ENCODE measurements at regions not wholly inside any gene's neighbourhood (a gene's known extent, or its start where the extent isn't known, plus 50 kb on each side); places are given as distances from the start of the nearest gene placed in this dataset.
"Not testable (repeated sequence)": the region's sequence is repeated elsewhere in the genome, so short reads cannot be mapped to it uniquely, and the experiment has no call there.

DNA sequence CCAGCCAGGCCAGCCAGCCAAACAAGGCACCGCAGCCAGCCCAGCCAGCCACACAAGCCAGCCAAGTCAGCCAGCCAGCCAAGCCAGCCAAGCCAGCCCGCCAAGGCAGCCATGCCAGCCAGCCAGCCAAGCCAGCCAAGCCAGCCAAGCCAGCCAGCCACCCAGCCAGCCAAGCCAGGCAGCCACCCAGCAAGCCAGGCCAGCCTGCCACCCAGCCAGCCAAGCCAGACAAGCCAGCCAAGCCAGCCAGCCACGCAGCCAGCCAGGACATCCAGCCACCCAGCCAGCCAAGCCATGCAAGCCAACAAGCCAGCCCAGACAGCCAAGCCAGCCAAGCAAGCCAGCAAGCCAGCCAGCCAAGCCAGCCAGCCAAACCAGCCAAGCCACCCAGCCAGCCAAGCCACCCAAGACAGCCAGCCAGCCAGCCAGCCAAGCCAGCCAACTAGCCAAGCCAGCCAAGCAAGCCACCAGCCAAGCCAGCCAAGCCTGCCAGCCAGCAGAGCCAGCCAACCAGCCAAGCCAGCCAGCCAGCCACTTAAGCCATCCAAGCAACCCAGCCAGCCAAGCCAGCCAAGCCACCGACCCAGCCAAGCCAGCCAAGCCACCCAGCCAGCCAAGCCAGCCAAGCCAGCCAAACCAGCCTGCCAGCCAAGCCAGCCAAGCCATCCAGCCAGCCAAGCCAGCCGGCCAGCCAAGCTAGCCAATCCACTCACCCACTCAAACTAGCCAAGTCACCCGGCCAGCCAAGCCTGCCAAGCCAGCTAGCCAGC, 341.3 kb upstream of the PLGLB2 start:
- H3K27ac ChIP-seq; H3K36me3 ChIP-seq; intact Hi-C loops (cut with DNase I; ENCODE audit: low total_unique reads); H3K4me1 ChIP-seq; H3K27me3 ChIP-seq (replicated peaks in 1 of 7); H3K4me3 ChIP-seq: not testable (repeated sequence)
- WGBS, 5 donors = 82 to 100% (median 93%) methylated on average over 1 to 6 of the region's 6 CpGs; no CpG with 5 or more reads in 1 of the 5 donors
- peak; percentile 71 for DNase-seq
- peaks cover 0 to 20% (median 15%) of the 10 kb centered on the region in 8 donors for H3K9me3 ChIP-seq

DNA sequence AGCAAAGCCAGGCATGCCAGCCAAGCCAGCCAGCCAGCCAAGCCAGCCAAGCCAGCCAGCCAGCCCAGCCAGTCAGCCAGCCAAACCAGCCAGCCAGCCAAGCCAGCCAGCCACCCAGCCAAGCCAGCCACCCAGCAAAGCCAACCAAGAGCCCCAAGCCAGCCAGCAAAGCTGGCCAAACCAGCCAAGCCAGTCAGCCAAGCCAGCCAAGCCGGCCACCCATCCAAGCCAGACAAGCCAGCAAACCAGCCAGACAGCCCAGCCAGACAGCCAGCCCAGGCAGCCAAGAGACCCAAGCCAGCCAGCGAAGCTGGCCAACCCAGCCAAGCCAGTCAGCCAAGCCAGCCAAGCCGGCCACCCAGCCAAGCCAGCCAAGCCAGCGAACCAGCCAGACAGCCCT, 338.3 kb upstream of the PLGLB2 start:
- H3K27me3 ChIP-seq (replicated peaks in 1 of 7); intact Hi-C loops (cut with DNase I; ENCODE audit: low total_unique reads); H3K27ac ChIP-seq; H3K36me3 ChIP-seq; H3K9me3 ChIP-seq; H3K4me3 ChIP-seq; DNase-seq; H3K4me1 ChIP-seq: not testable (repeated sequence)
- WGBS, 5 donors = 78 to 96% (median 94%) methylated on average over 1 to 2 of the region's 4 CpGs; no CpG with 5 or more reads in 2 of the 5 donors

DNA sequence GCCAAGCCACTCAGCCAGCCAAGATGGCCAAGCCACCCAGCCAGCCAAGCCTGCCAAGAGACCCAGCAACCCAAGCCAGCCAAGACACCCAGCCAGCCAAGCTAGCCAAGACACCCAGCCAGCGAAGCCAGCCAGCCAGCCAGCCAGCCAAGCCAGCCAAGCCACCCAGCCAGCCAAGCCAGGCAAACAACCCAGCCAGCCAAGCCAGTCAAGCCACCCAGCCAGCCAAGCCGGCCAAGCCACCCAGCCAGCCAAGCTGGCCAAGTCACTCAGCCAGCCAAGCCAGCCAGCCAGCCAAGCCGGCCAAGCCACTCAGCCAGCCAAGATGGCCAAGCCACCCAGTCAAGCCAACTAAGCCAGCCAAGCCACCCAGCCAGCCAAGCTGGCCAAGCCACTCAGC, 337.5 kb upstream of the PLGLB2 start:
- H3K36me3 ChIP-seq; H3K4me3 ChIP-seq; H3K4me1 ChIP-seq; DNase-seq; H3K27ac ChIP-seq; intact Hi-C loops (cut with DNase I; ENCODE audit: low total_unique reads); H3K9me3 ChIP-seq; H3K27me3 ChIP-seq (replicated peaks in 1 of 7): not testable (repeated sequence)
- WGBS, 5 donors = 89 to 100% (median 91%) methylated on average over 1 to 3 of the region's 3 CpGs

DNA sequence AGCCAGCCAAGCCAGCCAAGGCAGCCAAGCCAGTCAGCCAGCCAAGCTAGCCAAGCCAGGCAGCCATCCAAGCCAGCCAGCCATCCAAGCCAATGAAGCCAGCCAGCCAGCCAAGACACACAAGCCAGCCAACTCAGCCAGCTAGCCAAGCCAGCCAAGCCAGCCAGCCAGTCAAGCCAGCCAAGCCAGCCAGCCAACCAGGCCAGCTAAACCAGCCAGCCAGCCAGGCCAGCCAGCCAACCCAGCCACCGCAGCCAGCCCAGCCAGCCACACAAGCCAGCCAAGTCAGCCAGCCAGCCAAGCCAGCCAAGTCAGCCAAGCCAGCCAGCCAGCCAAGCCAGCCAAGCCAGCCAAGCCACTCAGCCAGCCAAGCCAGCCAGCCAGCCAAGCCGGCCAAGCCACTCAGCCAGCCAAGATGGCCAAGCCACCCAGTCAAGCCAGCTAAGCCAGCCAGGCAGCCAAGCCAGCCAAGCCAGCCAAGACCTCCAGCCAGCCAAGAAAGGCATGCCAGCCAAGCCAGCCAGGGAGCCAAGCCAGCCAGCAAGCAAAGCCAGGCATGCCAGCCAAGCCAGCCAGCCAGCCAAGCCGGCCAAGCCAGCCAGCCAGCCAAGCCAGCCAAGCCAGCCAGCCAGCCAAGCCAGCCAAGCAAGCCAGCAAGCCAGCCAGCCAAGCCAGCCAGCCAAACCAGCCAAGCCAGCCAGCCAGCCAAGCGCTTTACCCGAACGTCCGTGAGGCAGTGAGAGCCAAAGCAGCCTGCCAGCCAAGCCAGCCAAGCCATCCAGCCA, 335.7 kb upstream of the PLGLB2 start:
- H3K36me3 ChIP-seq; H3K27ac ChIP-seq; H3K27me3 ChIP-seq (replicated peaks in 1 of 7); H3K4me1 ChIP-seq; H3K4me3 ChIP-seq; intact Hi-C loops (cut with DNase I; ENCODE audit: low total_unique reads); H3K9me3 ChIP-seq: not testable (repeated sequence)
- peak; percentile 47 for DNase-seq
- WGBS, 5 donors = 50 to 92% (median 90%) methylated on average over 1 to 3 of the region's 7 CpGs

DNA sequence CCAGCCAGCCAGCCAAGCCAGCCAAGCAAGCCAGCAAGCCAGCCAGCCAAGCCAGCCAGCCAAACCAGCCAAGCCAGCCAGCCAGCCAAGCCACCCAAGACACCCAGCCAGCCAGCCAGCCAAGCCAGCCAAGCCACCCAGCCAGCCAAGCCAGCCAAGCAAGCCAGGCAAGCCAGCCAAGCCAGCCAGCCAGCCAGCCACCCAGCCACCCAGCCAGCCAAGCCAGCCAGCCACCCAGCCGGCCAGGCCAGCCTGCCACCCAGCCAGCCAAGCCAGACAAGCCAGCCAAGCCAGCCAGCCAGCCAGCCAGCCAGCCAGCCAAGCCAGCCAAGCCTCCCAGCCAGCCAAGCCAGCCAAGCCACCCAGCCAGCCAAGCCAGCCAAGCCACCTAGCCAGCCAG, 333.6 kb upstream of the PLGLB2 start:
- DNase-seq; intact Hi-C loops (cut with DNase I; ENCODE audit: low total_unique reads); H3K27me3 ChIP-seq (replicated peaks in 1 of 7); H3K4me3 ChIP-seq; H3K4me1 ChIP-seq; H3K9me3 ChIP-seq; H3K27ac ChIP-seq; H3K36me3 ChIP-seq: not testable (repeated sequence)
- WGBS, 5 donors = 57 to 75% (median 64%) methylated on average over 1 of the region's 1 CpG; no CpG with 5 or more reads in 1 of the 5 donors

DNA sequence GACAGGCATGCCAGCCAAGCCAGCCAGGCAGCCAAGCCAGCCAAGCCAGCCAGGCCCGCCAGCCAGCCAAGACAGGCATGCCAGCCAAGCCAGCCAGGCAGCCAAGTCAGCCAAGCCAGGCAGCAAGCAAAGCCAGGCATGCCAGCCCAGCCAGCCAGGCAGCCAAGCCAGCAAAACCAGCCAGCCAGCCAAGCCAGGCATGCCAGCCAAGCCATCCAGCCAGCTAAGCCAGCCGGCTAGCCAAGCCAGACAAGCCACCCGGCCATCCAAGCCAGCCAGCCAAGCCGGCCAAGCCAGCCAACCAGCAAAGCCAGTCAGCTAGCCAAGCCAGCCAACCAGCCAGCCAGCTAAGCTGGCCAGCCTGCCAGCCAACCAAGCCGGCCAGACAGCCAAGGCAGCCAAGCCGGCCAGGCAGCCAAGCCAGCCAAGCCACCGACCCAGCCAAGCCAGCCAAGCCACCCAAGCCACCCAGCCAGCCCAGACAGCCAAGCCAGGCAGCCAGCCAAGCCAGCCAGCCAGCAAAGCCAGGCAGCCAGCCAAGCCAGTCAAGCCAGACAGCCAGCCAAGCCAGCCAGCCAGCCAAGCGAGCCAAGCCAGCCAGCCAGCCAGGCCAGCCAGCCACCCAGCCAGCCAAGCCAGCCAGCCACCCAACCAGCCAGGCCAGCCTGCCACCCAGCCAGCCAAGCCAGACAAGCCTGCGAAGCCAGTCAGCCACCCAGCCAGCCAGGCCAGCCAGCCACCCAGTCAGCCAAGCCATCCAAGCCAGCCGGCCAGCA, 332.9 kb upstream of the PLGLB2 start:
- H3K4me1 ChIP-seq; H3K9me3 ChIP-seq; H3K4me3 ChIP-seq; intact Hi-C loops (cut with DNase I; ENCODE audit: low total_unique reads); H3K27me3 ChIP-seq (replicated peaks in 1 of 7); H3K36me3 ChIP-seq; H3K27ac ChIP-seq: not testable (repeated sequence)
- 90 to 94% (median 92%) methylated on average over 6 to 9 of the region's 10 CpGs; no CpG with 5 or more reads in 1 of the 5 donors for WGBS, 5 donors
- peak; percentile 72 for DNase-seq

DNA sequence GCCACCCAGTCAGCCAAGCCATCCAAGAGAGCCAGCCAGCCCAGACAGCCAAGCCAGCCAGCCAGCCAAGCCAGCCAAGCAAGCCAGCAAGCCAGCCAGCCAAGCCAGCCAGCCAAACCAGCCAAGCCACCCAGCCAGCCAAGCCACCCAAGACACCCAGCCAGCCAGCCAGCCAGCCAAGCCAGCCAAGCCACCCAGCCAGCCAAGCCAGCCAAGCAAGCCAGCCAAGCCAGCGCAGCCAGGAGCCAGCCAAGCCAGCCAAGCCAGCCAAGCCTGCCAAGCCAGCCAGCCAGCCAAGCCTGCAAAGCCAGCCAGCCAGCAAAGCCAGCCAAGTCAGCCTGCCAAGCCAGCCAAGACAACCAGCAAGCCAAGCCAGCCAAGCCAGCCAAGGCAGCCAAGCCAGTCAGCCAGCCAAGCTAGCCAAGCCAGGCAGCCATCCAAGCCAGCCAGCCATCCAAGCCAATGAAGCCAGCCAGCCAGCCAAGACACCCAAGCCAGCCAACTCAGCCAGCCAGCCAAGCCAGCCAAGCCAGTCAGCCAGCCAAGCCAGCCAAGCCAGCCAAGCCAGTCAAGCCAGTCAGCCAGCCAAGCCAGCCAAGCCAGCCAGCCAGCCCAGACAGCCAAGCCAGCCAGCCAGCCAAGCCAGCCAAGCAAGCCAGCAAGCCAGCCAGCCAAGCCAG, 332.2 kb upstream of the PLGLB2 start:
- H3K4me1 ChIP-seq; H3K27me3 ChIP-seq (replicated peaks in 1 of 7); H3K36me3 ChIP-seq; H3K4me3 ChIP-seq; intact Hi-C loops (cut with DNase I; ENCODE audit: low total_unique reads); H3K27ac ChIP-seq; H3K9me3 ChIP-seq: not testable (repeated sequence)
- 57 to 91% (median 74%) methylated on average over 1 of the region's 1 CpG for WGBS, 5 donors
- peak; percentile 65 for DNase-seq

DNA sequence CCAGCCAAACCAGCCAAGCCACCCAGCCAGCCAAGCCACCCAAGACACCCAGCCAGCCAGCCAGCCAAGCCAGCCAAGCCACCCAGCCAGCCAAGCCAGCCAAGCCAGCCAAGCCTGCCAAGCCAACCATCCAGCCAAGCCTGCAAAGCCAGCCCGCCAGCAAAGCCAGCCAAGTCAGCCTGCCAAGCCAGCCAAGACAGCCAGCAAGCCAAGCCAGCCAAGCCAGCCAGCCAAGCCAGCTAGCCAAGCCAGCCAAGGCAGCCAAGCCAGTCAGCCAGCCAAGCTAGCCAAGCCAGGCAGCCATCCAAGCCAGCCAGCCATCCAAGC, 331.7 kb upstream of the PLGLB2 start:
- H3K9me3 ChIP-seq; H3K4me1 ChIP-seq; H3K27ac ChIP-seq; H3K4me3 ChIP-seq; H3K27me3 ChIP-seq (replicated peaks in 1 of 7); H3K36me3 ChIP-seq; intact Hi-C loops (cut with DNase I; ENCODE audit: low total_unique reads): not testable (repeated sequence)
- WGBS, 5 donors = 50 to 95% (median 92%) methylated on average over 1 of the region's 1 CpG
- DNase-seq = peak; percentile 81

DNA sequence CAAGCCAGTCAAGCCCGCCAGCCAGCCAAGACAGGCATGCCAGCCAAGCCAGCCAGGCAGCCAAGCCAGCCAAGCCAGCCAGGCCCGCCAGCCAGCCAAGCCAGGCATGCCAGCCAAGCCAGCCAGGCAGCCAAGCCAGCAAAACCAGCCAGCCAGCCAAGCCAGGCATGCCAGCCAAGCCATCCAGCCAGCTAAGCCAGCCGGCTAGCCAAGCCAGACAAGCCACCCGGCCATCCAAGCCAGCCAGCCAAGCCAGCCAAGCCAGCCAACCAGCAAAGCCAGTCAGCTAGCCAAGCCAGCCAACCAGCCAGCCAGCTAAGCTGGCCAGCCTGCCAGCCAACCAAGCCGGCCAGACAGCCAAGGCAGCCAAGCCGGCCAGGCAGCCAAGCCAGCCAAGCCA, 330.7 kb upstream of the PLGLB2 start:
- H3K4me1 ChIP-seq; H3K27ac ChIP-seq; H3K36me3 ChIP-seq; H3K27me3 ChIP-seq (replicated peaks in 1 of 7); H3K9me3 ChIP-seq; DNase-seq; intact Hi-C loops (cut with DNase I; ENCODE audit: low total_unique reads); H3K4me3 ChIP-seq: not testable (repeated sequence)
- WGBS, 5 donors = 60 to 100% (median 92%) methylated on average over 1 to 3 of the region's 6 CpGs

DNA sequence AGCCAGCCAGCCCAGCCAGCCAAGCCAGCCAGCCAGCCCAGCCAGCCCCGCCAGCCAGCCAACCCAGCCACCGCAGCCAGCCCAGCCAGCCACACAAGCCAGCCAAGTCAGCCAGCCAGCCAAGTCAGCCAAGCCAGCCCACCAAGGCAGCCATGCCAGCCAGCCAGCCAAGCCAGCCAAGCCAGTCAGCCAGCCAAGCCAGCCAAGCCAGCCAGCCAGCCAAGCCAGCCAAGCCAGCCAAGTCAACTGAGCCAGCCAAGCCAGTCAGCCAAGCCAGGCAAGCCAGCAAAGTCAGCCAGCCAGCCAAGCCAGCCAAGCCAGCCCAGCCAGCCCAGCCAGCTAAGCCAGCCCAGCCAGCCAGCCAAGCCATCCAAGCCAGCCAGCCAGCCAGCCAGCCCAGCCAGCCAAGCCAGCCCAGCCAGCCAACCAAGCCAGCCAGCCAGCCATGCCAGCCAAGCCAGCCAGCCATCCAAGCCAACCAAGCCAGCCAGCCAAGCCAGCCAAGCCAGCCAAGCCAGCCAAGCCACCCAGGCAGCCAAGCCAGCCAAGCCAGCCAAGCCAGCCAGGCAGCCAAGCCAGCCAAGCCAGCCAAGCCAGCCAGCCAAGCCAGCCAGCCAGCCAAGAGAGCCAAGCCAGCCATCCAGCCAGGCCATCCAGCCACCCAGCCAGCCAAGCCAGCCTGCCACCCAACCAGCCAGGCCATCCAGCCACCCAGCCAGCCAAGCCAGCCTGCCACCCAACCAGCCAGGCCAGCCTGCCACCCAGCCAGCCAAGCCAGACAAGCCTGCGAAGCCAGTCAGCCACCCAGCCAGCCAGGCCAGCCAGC, 329.9 kb upstream of the PLGLB2 start:
- H3K4me1 ChIP-seq; H3K36me3 ChIP-seq; intact Hi-C loops (cut with DNase I; ENCODE audit: low total_unique reads); H3K9me3 ChIP-seq; H3K27me3 ChIP-seq (replicated peaks in 1 of 7); H3K4me3 ChIP-seq; H3K27ac ChIP-seq: not testable (repeated sequence)
- 82 to 100% (median 94%) methylated on average over 1 to 3 of the region's 3 CpGs for WGBS, 5 donors
- peak; percentile 86 for DNase-seq

All from spleen (tissue), 11 donors.